Mucosa of descending colon (tissue), 3 donors: ENCODE measurements at regions not wholly inside any gene's neighbourhood (a gene's known extent, or its start where the extent isn't known, plus 50 kb on each side); places are given as distances from the start of the nearest gene placed in this dataset.

Experiments
- ATAC-seq: fragments of 200-7000 bp; cut with Tn5 transposase; one replicate; pipeline ENCODE4 v1.9.1; 2020; ENCODE audit warnings: mild to moderate bottlenecking, moderate library complexity
- DNase-seq, 3 donors: peaks; one replicate each; pipeline ENCODE4 v3.0.0-alpha.2; 2020
- H3K36me3 ChIP-seq: fragments of 200-600 bp; one replicate; pipeline ENCODE4 v1.8.0; 2021; ENCODE audit warnings: low read depth, mild to moderate bottlenecking
- H3K4me1 ChIP-seq: fragments of 200-600 bp; one replicate; pipeline ENCODE4 v1.8.0; 2021; ENCODE audit warnings: low read depth, mild to moderate bottlenecking
- H3K4me3 ChIP-seq: fragments of 200-600 bp; one replicate; pipeline ENCODE4 v1.8.0; 2021; ENCODE audit warnings: mild to moderate bottlenecking
- H3K9me3 ChIP-seq: fragments of 200-600 bp; one replicate; pipeline ENCODE4 v1.8.0; 2021; ENCODE audit warnings: mild to moderate bottlenecking
- CTCF ChIP-seq: fragments of 200-600 bp; IDR thresholded peaks from one replicate; pipeline ENCODE4 v1.8.0; 2022; ENCODE audit warnings: antibody characterized with exemption, mild to moderate bottlenecking
- intact Hi-C, 2 donors: fragments of 100-400 bp; cut with DNase I in 1 of 2; cut with micrococcal nuclease in 1 of 2; formaldehyde crosslinking; loops; one replicate each; pipeline versions ENCODE4 v1.11.0 to v1.11.1; 2022; cut with DNase I, micrococcal nuclease
- donor health status: DM: no; HTN: no; CAD: no; lungs with moderate emphysema.
- donor health status: DM: no; HTN: no; CAD: no.
- donor health status: DM: no; HTN: yes; CAD: no.

GRCh38 chr6:144580039-144580438, 294.9 kb downstream of the UTRN start:
- Histone ChIP-seq H3K36me3 (no peaks in the 10 kb centered on the region), H3K4me3 (no peak overlapping the region), H3K9me3 (no peaks in the 10 kb centered on the region), H3K4me1 (peaks cover 6% of the 10 kb centered on the region)
- intact Hi-C loops = loop anchor here (5.0 to 10.0 kb wide), 3 partner anchors 352 to 635 kb away; no protein-coding TSS in a partner anchor
- no peak for ATAC-seq
- no peak for DNase-seq
- no peak for TF ChIP-seq CTCF

- DNase-seq = no peak
- intact Hi-C loops = loop anchor here (5.0 to 10.0 kb wide), 3 partner anchors 352 to 634 kb away; no protein-coding TSS in a partner anchor
- Histone ChIP-seq H3K4me3 (no peak overlapping the region), H3K36me3 (no peaks in the 10 kb centered on the region), H3K4me1 (peaks cover 6% of the 10 kb centered on the region), H3K9me3 (no peaks in the 10 kb centered on the region)
- ATAC-seq = no peak
- no peak for TF ChIP-seq CTCF
Observed at GRCh38 chr6:144580771-144581170, 295.6 kb downstream of the UTRN start.

GRCh38 chr6:144581812-144582537, 296.8 kb downstream of the UTRN start:
- H3K36me3 ChIP-seq = no peaks in the 10 kb centered on the region
- DNase-seq (peak in 1 of 3 donors; percentile 61), ATAC-seq (peak; percentile 72)
- intact Hi-C loops = loop anchor here (5.0 to 10.0 kb wide), 3 partner anchors 350 to 633 kb away; no protein-coding TSS in a partner anchor
- peaks cover 6% of the 10 kb centered on the region for H3K4me1 ChIP-seq
- no peak overlapping the region for H3K4me3 ChIP-seq
- no peak for TF ChIP-seq CTCF
- H3K9me3 ChIP-seq = no peaks in the 10 kb centered on the region

GRCh38 chr6:144582939-144583613, 297.9 kb downstream of the UTRN start:
- H3K9me3 ChIP-seq = no peaks in the 10 kb centered on the region
- H3K4me1 ChIP-seq = peaks cover 6% of the 10 kb centered on the region
- no peak overlapping the region for H3K4me3 ChIP-seq
- DNase-seq (peak; percentile 30 to 53 (median 44)), ATAC-seq (peak; percentile 73)
- no peak for TF ChIP-seq CTCF
- H3K36me3 ChIP-seq = no peaks in the 10 kb centered on the region
- intact Hi-C loops = loop anchor here (5.0 to 10.0 kb wide), 3 partner anchors 349 to 632 kb away; no protein-coding TSS in a partner anchor

- no peak for TF ChIP-seq CTCF
Observed at GRCh38 chr6:144583614-144583954, 298.4 kb downstream of the UTRN start.

More at GRCh38 chr6:144583614-144583954, 298.4 kb downstream of the UTRN start:
- intact Hi-C loops = loop anchor here (5.0 to 10.0 kb wide), 3 partner anchors 349 to 631 kb away; no protein-coding TSS in a partner anchor
- H3K4me3 ChIP-seq = no peak overlapping the region
- peaks cover 6% of the 10 kb centered on the region for H3K4me1 ChIP-seq
- no peaks in the 10 kb centered on the region for H3K36me3 ChIP-seq
- no peaks in the 10 kb centered on the region for H3K9me3 ChIP-seq
- no peak for DNase-seq
- ATAC-seq = no peak
